ENCODE measurements at regions not wholly inside any gene's neighbourhood (a gene's known extent, or its start where the extent isn't known, plus 50 kb on each side); places are given as distances from the start of the nearest gene placed in this dataset.

GRCh38 chr5:27217155-27217956 lies 179.0 kb upstream of the CDH9 start:
- H3K4me1 Mint-ChIP-seq (ENCODE audit: low read depth) = no peaks in the 10 kb centered on the region
- H3K36me3 Mint-ChIP-seq (ENCODE audit: low read depth) = no peaks in the 10 kb centered on the region
- no peaks in the 10 kb centered on the region for H3K4me1 ChIP-seq (ENCODE audit: insufficient read depth, low read length)
- ChIA-PET POLR2A (no interaction called here), CTCF (no interaction called here)
- DNase-seq (no peak), ATAC-seq (ENCODE audit: poor library complexity) (no peak)
- no peak overlapping the region for H3K4me3 Mint-ChIP-seq
- peaks cover 6 to 18% of the 10 kb centered on the region in 2 experiments for H3K9me3 ChIP-seq (ENCODE audit: control insufficient read depth in 1 of 2, insufficient read depth in 1 of 2, low read length in 2 of 2)
- no peaks in the 10 kb centered on the region for H3K27me3 Mint-ChIP-seq
- no peaks in the 10 kb centered on the region for H3K36me3 ChIP-seq (ENCODE audit: insufficient read depth, low read length)
- no peak overlapping the region for H3K27ac ChIP-seq (ENCODE audit: low read depth in 1 of 2, low read length in 2 of 2)
- H3K4me3 ChIP-seq (ENCODE audit: low read length) = no peak overlapping the region
- TF ChIP-seq CTCF (IDR thresholded peaks at IDR 0.05) = no peak
- no peak overlapping the region for H3K27ac Mint-ChIP-seq
- no peaks in the 10 kb centered on the region for H3K27me3 ChIP-seq (ENCODE audit: control insufficient read depth in 1 of 2, insufficient read depth in 2 of 2, low read length in 2 of 2)
- H3K9me3 Mint-ChIP-seq = peaks cover 9% of the 10 kb centered on the region
- intact Hi-C loops (cut with DNase I, micrococcal nuclease) = no loop called here

GRCh38 chr5:27216367-27216950 lies 178.1 kb upstream of the CDH9 start:
- no peaks in the 10 kb centered on the region for H3K27me3 Mint-ChIP-seq
- TF ChIP-seq CTCF (IDR thresholded peaks at IDR 0.05) = no peak
- no peak overlapping the region for H3K4me3 Mint-ChIP-seq
- H3K4me1 Mint-ChIP-seq (ENCODE audit: low read depth) = no peaks in the 10 kb centered on the region
- no peaks in the 10 kb centered on the region for H3K36me3 ChIP-seq (ENCODE audit: insufficient read depth, low read length)
- H3K9me3 ChIP-seq (ENCODE audit: control insufficient read depth in 1 of 2, insufficient read depth in 1 of 2, low read length in 2 of 2) = peaks cover 6 to 18% of the 10 kb centered on the region in 2 experiments
- H3K27me3 ChIP-seq (ENCODE audit: control insufficient read depth in 1 of 2, insufficient read depth in 2 of 2, low read length in 2 of 2) = no peaks in the 10 kb centered on the region
- intact Hi-C loops (cut with DNase I, micrococcal nuclease) = no loop called here
- H3K4me3 ChIP-seq (ENCODE audit: low read length) = no peak overlapping the region
- ChIA-PET POLR2A (no interaction called here), CTCF (no interaction called here)
- peaks cover 9% of the 10 kb centered on the region for H3K9me3 Mint-ChIP-seq
- H3K27ac Mint-ChIP-seq = no peak overlapping the region
- no peak overlapping the region for H3K27ac ChIP-seq (ENCODE audit: low read depth in 1 of 2, low read length in 2 of 2)
- ATAC-seq (ENCODE audit: poor library complexity) (no peak), DNase-seq (no peak)
- H3K4me1 ChIP-seq (ENCODE audit: insufficient read depth, low read length) = no peaks in the 10 kb centered on the region
- H3K36me3 Mint-ChIP-seq (ENCODE audit: low read depth) = no peaks in the 10 kb centered on the region

- no peak for TF ChIP-seq CTCF (IDR thresholded peaks at IDR 0.05)
- peaks cover 0 to 14% of the 10 kb centered on the region in 2 experiments for H3K9me3 ChIP-seq (ENCODE audit: control insufficient read depth in 1 of 2, insufficient read depth in 1 of 2, low read length in 2 of 2)
- POLR2A ChIA-PET = no interaction called here
- H3K4me3 ChIP-seq (ENCODE audit: low read length) = no peak overlapping the region
- H3K27me3 ChIP-seq (ENCODE audit: control insufficient read depth in 1 of 2, insufficient read depth in 2 of 2, low read length in 2 of 2) = no peaks in the 10 kb centered on the region
- no peak for DNase-seq
- Mint-ChIP-seq H3K36me3 (ENCODE audit: low read depth) (no peaks in the 10 kb centered on the region), H3K4me1 (ENCODE audit: low read depth) (no peaks in the 10 kb centered on the region), H3K9me3 (peaks cover 14% of the 10 kb centered on the region), H3K27ac (no peak overlapping the region), H3K27me3 (no peaks in the 10 kb centered on the region), H3K4me3 (no peak overlapping the region)
- no peak overlapping the region for H3K27ac ChIP-seq (ENCODE audit: low read depth in 1 of 2, low read length in 2 of 2)
- CTCF ChIA-PET = no interaction called here
- no peaks in the 10 kb centered on the region for H3K4me1 ChIP-seq (ENCODE audit: insufficient read depth, low read length)
- intact Hi-C loops (cut with DNase I, micrococcal nuclease) = no loop called here
- no peaks in the 10 kb centered on the region for H3K36me3 ChIP-seq (ENCODE audit: insufficient read depth, low read length)
- no peak for ATAC-seq (ENCODE audit: poor library complexity)
These were observed 169.7 kb upstream of the CDH9 start for GRCh38 chr5:27208051-27208450.

Measured in CD4-positive, alpha-beta T cell (primary cell).